NCI-H82 treated with DMSO at 0.1 percent for 48 hours (cell line): ENCODE measurements at regions not wholly inside any gene's neighbourhood (a gene's known extent, or its start where the extent isn't known, plus 50 kb on each side); places are given as distances from the start of the nearest gene placed in this dataset.

Source experiments
- DNase-seq: peaks from one replicate; lab custom pipeline; 2025; ENCODE audit not compliant: unreplicated experiment; lab: John Stamatoyannopoulos, UW

GRCh38 chr15:66927201-66928077 lies 138.0 kb upstream of the SMAD3 start:
- no peak for DNase-seq

GRCh38 chr15:66928101-66928500 lies 137.3 kb upstream of the SMAD3 start:
- DNase-seq, result no peak

GRCh38 chr15:66928784-66929183 lies 136.6 kb upstream of the SMAD3 start:
- no peak for DNase-seq

- no peak for DNase-seq
Measured at GRCh38 chr15:66929843-66930402, 135.5 kb upstream of the SMAD3 start.

- peak; percentile 4 for DNase-seq
Measured at GRCh38 chr15:66931768-66932633, 133.4 kb upstream of the SMAD3 start.

- no peak for DNase-seq
Measured at GRCh38 chr15:66932634-66933024, 132.8 kb upstream of the SMAD3 start.

- DNase-seq, result no peak
Measured at GRCh38 chr15:66933932-66934867, 131.2 kb upstream of the SMAD3 start.

GRCh38 chr15:66934868-66935520 lies 130.4 kb upstream of the SMAD3 start:
- DNase-seq, result no peak

GRCh38 chr15:66935688-66936087 lies 129.7 kb upstream of the SMAD3 start:
- no peak for DNase-seq

GRCh38 chr15:66936109-66936860 lies 129.1 kb upstream of the SMAD3 start:
- no peak for DNase-seq

GRCh38 chr15:66936861-66937582 lies 128.4 kb upstream of the SMAD3 start:
- DNase-seq, result no peak

GRCh38 chr15:66937588-66937987 lies 127.8 kb upstream of the SMAD3 start:
- DNase-seq, result no peak

- no peak for DNase-seq
Measured at GRCh38 chr15:66938114-66938830, 127.1 kb upstream of the SMAD3 start.

- no peak for DNase-seq
Measured at GRCh38 chr15:66939016-66939415, 126.4 kb upstream of the SMAD3 start.

GRCh38 chr15:66939451-66940023 lies 125.9 kb upstream of the SMAD3 start:
- no peak for DNase-seq

GRCh38 chr15:66940368-66940767 lies 125.0 kb upstream of the SMAD3 start:
- DNase-seq, result no peak

GRCh38 chr15:66941108-66941711 lies 124.2 kb upstream of the SMAD3 start:
- DNase-seq, result no peak
